ENCODE measurements at regions not wholly inside any gene's neighbourhood (a gene's known extent, or its start where the extent isn't known, plus 50 kb on each side); places are given as distances from the start of the nearest gene placed in this dataset.
"Not testable (repeated sequence)": the region's sequence is repeated elsewhere in the genome, so short reads cannot be mapped to it uniquely, and the experiment has no call there.

GRCh38 chr5:158439204-158439603 lies 580.3 kb upstream of the CLINT1 start:
- not testable (repeated sequence) for DNase-seq (ENCODE audit: low spot score)

DNA sequence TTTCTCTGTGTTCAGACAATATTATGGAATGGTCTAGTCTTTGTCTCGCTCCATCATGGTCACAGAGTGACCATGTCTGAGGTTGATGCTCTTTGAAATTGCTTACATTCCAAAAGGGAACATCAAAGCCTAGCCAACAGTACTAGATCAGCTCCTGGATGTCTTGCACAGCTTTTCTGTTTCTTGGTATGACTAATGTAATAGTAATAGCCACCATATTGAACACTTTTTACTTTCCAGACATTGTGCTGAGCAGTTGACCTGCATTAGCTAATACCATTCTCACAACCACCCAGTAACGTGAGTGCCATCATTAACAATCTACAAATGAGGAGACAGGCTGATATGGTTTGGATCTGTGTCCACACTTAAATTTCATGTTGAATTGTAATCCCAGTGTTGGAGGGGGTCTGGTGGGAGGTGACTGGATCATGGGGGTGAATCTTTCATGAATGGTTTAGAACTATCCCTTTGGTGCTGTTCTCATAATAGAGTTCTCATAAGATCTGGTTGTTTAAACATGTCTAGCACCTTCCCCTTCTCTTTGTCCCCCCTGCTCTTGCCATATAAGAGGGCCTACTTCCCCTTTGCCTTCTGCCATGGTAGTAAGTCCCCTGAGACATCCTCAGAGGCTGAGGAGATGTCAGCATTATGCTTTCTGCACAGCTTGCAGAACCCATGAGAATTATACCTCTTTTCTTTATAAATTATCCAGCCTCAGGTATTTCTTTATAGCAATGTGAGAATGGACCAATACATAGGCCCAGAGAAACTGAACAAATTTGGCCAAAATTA lies 577.5 kb upstream of the CLINT1 start:
- no peak for DNase-seq (ENCODE audit: low spot score)

DNA sequence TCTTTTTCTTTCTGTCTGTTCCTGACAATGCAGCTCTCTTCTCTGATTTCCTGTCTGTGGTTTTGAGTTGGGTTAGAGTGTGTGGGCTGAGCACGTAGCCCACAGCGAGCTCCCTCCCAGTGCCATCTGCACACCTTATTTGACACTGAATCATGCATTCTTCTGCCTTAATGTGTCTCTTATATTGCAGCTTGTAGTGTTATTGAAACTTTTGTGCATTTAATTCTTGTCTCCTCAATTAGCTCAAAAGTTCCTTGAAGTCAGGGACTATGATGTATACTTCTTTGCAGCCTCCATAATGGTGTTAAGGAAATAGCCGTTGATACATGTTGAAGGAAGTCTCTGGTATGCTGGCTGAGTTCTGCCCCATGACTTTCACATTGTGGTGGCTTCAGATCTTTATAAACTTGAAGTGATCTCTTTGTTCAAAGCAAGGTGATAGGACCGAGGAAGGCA lies 576.2 kb upstream of the CLINT1 start:
- DNase-seq (ENCODE audit: low spot score): no peak

DNA sequence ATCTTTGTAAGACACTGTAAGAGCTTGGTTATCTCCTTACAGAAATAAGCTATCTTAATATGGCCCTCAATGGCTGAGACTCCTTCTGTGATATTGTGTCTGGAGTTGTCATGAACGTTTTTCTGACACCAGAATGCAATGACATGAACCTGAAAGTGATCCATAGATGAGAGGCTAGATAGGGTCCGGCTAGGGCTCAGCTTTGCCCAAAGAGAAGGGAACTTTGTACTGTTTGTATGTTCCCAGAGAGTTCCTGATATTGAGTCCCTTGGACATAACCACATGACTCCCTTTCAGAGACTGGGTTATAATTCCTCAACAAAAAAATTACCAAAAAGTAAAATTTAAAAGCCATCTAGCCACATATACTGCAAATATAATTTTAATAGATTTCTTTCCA lies 575.8 kb upstream of the CLINT1 start:
- no peak for DNase-seq (ENCODE audit: low spot score)

GRCh38 chr5:158433634-158434033 lies 574.7 kb upstream of the CLINT1 start:
- DNase-seq (ENCODE audit: low spot score): no peak

DNA sequence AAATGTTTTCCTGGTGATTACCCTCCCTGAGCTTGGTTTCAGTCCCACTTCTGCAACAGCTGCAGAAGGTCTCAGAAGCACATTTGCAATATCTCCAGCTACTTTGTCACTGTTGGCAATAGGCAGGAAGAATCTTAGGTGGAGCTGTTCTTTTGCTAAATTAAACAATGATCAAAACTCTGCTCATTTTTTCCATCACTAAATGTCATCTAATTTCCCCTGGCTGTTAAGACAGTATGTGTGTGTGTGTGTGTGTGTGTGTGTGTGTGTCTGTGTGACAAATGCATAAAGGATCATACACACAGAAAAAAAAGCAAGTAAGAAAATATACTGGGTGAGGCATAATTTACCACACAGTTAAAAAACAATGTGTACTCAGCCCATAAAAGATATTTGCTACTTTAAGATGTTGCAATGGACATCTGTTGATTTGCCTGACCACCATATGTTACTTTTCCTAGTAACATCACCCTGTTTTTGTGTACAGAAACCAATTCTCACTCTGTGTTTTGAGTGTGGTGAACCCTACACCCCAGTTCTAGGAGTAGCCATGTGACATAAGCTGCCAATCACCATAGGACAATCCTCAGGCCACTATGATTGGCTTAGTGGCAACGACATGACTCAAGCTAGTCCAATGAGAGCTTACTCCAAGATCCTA lies 572.6 kb upstream of the CLINT1 start:
- DNase-seq (ENCODE audit: low spot score): no peak

DNA sequence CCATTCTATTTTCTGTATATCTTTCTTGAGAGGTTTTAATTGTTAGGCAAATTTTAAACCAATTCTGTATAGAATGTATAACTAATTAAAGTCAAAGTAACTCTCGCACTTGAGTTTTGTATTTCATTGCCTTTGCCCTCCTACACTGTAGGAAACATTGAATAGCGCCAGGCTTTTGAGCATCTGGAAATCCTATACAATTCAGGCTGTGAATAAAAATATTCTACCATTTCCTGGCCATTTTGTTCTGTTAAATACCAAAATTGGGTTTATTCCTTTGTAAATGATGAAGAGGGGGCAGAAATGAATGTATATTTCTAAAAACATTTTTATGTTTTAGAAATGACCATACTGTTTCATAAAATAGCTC lies 571.8 kb upstream of the CLINT1 start:
- no peak for DNase-seq (ENCODE audit: low spot score)

- no peak for DNase-seq (ENCODE audit: low spot score)
Observed at GRCh38 chr5:158430166-158430797, 571.3 kb upstream of the CLINT1 start.

GRCh38 chr5:158429564-158429963 lies 570.6 kb upstream of the CLINT1 start:
- no peak for DNase-seq (ENCODE audit: low spot score)

- DNase-seq (ENCODE audit: low spot score): no peak
Observed at GRCh38 chr5:158423623-158424200, 564.8 kb upstream of the CLINT1 start.

DNA sequence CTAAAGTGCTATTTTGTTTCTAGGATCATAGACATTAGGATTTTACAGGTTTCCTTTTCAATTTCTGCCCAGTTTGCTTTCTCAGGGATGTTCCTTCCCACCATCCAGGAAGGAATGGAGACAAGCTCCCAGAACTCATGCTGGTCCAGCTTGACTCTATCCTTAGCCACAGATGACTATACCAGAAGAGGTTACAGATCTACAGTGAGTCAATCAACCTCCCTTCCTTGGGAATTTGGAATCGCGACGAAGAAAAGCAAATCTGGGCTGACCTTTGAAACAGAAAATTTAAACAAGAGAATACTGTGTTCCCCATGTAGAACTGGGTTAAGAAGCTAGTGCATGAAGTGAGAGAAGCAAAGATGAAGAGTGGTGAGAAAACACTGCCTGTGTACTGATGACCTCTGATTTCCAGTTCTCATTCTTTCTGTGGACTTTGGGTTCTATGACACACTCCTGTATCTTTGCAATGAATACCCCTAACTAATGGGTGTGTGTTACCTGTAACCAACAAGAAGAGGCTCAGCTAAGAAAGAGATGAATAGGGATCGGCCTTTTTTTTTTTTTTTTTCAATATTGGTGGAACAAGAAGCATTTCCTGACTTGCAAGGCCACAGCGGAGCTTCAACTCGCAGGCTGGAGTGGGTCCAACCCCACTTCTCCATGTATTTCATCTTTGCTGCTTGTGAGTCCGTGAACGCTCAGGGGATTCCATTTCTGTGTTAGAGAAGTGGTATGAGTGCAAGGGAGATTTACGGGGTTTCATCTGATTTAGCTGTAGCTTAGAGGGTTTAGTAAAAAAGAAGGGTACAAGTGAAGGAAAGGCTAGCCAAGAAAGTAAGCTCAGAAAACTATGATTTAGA lies 563.9 kb upstream of the CLINT1 start:
- DNase-seq (ENCODE audit: low spot score): no peak

GRCh38 chr5:158421319-158421718 lies 562.4 kb upstream of the CLINT1 start:
- no peak for DNase-seq (ENCODE audit: low spot score)

DNA sequence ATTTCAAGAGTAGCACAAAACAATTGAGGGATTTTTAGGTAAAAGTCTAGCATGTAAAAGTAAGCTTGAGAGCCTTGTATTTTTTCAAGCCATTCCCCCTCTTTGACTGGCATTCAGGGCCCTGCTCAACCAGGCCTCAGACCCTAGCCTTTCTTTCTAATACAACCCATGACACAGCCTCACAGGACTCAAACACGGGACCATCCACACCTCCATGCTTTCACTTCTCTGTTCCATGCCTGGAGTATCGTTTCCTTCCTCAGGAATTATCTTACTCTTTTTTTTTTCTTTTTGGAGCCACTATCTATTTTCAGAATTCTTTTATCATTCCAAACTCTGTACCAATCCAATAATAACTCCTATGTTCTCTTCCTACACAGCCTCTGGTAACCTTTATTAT lies 560.2 kb upstream of the CLINT1 start:
- DNase-seq (ENCODE audit: low spot score): no peak

- DNase-seq (ENCODE audit: low spot score): no peak
Observed at GRCh38 chr5:158414780-158415179, 555.8 kb upstream of the CLINT1 start.

DNA sequence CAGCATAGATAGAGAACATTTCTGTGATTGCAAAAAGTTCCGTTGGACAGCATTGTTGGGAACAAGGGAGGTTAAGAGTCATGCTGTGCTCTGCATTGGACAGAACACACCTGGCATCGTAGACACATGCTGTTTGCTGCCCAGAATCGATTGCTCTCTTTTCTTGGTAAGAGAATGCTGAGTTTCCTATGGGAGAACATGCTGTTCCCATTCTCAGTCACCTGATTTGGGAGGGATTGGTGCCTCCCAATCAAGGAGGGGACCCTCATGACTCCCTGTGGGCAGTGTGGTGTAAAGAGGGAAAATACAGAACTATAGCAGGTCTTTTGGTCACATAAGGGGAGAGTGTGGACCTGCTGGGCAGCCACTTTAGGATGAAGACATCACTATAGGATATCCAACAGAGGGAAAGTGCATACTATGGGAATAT lies 555.4 kb upstream of the CLINT1 start:
- DNase-seq (ENCODE audit: low spot score): no peak

DNA sequence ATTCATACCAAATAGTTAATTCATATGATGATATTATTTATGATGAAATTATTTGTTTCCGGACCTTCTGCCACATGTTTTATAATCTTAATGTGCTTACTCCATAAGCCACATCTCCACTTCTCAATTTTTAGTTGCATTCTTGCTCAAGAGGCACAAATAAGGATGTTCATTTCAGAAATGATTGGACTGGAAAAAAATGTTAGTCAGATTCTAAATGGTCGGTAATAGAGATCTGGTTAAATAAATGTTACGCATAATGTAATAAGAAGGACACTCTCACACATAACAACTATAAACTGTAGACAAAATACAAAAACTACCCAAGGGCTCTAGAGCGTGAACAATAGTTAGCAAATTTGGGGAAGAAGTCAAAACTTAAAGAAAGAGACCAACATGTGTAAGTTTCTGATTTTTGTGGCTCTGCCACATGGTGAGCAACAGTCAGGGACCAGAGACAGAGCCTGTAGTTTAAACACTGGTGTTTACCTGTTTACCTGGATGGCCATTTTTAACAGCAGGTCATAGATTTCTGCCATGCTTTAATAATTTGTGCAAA lies 554.3 kb upstream of the CLINT1 start:
- DNase-seq (ENCODE audit: low spot score): no peak

- no peak for DNase-seq (ENCODE audit: low spot score)
Observed at GRCh38 chr5:158410976-158411375, 552.0 kb upstream of the CLINT1 start.

DNA sequence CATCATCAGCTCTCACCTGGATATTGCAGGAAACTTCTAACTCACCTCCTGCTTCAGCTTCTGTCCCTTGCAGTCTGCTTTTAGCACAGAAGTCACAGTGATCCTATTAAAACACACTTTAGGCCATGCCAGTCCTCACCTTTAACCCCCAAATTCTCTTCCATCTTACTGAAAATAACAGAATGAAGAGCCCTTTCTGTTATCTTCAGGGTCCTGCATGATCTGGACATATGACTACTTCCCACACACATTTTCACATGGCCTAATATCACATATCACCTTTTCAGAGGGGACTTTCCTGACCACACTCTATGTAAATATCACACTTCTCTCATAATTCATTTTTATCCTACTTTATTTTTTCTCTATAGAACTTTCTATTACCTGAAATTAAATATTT lies 550.6 kb upstream of the CLINT1 start:
- DNase-seq (ENCODE audit: low spot score): no peak

- DNase-seq (ENCODE audit: low spot score): no peak
Observed at GRCh38 chr5:158407824-158408195, 548.9 kb upstream of the CLINT1 start.

GRCh38 chr5:158406884-158407823 lies 548.2 kb upstream of the CLINT1 start:
- no peak for DNase-seq (ENCODE audit: low spot score)

Measured in D341Med (cell line).